Neural progenitor cell (in vitro differentiated cells): ENCODE measurements at regions not wholly inside any gene's neighbourhood (a gene's known extent, or its start where the extent isn't known, plus 50 kb on each side); places are given as distances from the start of the nearest gene placed in this dataset.

ENCODE experiments used
- DNase-seq: peaks from one replicate; pipeline ENCODE4 v3.0.0-alpha.2; 2016; ENCODE audit warnings: low spot score
- H2AFZ ChIP-seq: fragments of 200-600 bp; sonication (generic); replicated peaks from 2 replicates; pipeline ENCODE4 v1.6.1; 2016; ENCODE audit warnings: antibody characterized with exemption
- H3F3A ChIP-seq: fragments of 200-600 bp; sonication (generic); 2 replicates; pipeline ENCODE4 v1.6.1; 2016; ENCODE audit warnings: antibody characterized with exemption, low read depth
- H3K27ac ChIP-seq: fragments of 200-600 bp; sonication (generic); 2 replicates; pipeline ENCODE4 v1.5.1; 2016; ENCODE audit warnings: mild to moderate bottlenecking
- H3K27me3 ChIP-seq: fragments of 200-600 bp; sonication (generic); 2 replicates; pipeline ENCODE4 v1.6.1; 2016; ENCODE audit warnings: mild to moderate bottlenecking, moderate library complexity
- H3K36me3 ChIP-seq: fragments of 200-600 bp; sonication (generic); 2 replicates; pipeline ENCODE4 v1.5.1; 2016
- H3K4me1 ChIP-seq: fragments of 200-600 bp; sonication (generic); 2 replicates; pipeline ENCODE4 v1.6.1; 2016; ENCODE audit warnings: mixed run types
- H3K4me2 ChIP-seq: fragments of 200-600 bp; sonication (generic); 2 replicates; pipeline ENCODE4 v1.6.1; 2016
- H3K4me3 ChIP-seq: fragments of 200-600 bp; sonication (generic); 2 replicates; pipeline ENCODE4 v1.5.1; 2016
- H3K79me2 ChIP-seq: fragments of 200-600 bp; sonication (generic); 2 replicates; pipeline ENCODE4 v1.6.1; 2016; ENCODE audit warnings: low read depth
- H3K9ac ChIP-seq: fragments of 200-600 bp; sonication (generic); 2 replicates; pipeline ENCODE4 v1.6.1; 2016
- H3K9me3 ChIP-seq: fragments of 200-600 bp; sonication (generic); 2 replicates; pipeline ENCODE4 v1.5.1; 2016; ENCODE audit warnings: low read depth
- H4K20me1 ChIP-seq: fragments of 200-600 bp; sonication (generic); 2 replicates; pipeline ENCODE4 v1.6.1; 2016; ENCODE audit warnings: low read depth
- H3K27ac Mint-ChIP-seq: 3 replicates; pipeline ENCODE4 v1.8.0; 2021; ENCODE audit warnings: mixed read lengths
- H3K27me3 Mint-ChIP-seq: 2 replicates; pipeline ENCODE4 v1.8.0; 2022; ENCODE audit warnings: low read depth, mild to moderate bottlenecking, inconsistent platforms, moderate library complexity, mixed read lengths; ENCODE audit not compliant: insufficient read depth
- H3K36me3 Mint-ChIP-seq: 3 replicates; pipeline ENCODE4 v1.8.0; 2021; ENCODE audit warnings: mixed read lengths
- H3K4me1 Mint-ChIP-seq: 3 replicates; pipeline ENCODE4 v1.8.0; 2021; ENCODE audit warnings: mixed read lengths
- H3K4me3 Mint-ChIP-seq: 3 replicates; pipeline ENCODE4 v1.8.0; 2021; ENCODE audit warnings: mild to moderate bottlenecking, moderate library complexity, mixed read lengths
- H3K9me3 Mint-ChIP-seq: 3 replicates; pipeline ENCODE4 v1.8.0; 2020; ENCODE audit warnings: mixed read lengths
- EZH2 ChIP-seq: fragments of 200-600 bp; sonication (generic); IDR thresholded peaks from 2 replicates; pipeline ENCODE4 v1.6.1; 2017; ENCODE audit warnings: antibody characterized with exemption, mild to moderate bottlenecking, moderate library complexity
- EZH2phosphoT487 ChIP-seq: fragments of 200-600 bp; sonication (generic); IDR thresholded peaks from 2 replicates; pipeline ENCODE4 v1.6.1; 2017; ENCODE audit warnings: antibody characterized with exemption
- TF ChIP-seq, protein P1 (sequence below): fragments of 200-600 bp; sonication (generic); IDR thresholded peaks from 2 replicates; pipeline ENCODE4 v1.5.1; 2017; ENCODE audit warnings: antibody characterized with exemption, mild to moderate bottlenecking

GRCh38 chr9:99358668-99359067 is 136.6 kb downstream of the SEC61B start:
- H3K9me3 Mint-ChIP-seq, result no peaks in the 10 kb centered on the region
- H3K27me3 Mint-ChIP-seq, result peaks cover 8% of the 10 kb centered on the region
- Histone ChIP-seq H3K27ac (no peak overlapping the region), H3K36me3 (no peaks in the 10 kb centered on the region), H3K4me3 (no peak overlapping the region), H3K79me2 (no peaks in the 10 kb centered on the region), H3K27me3 (no peaks in the 10 kb centered on the region), H4K20me1 (no peaks in the 10 kb centered on the region), H3F3A (peaks cover 6% of the 10 kb centered on the region), H3K9me3 (no peaks in the 10 kb centered on the region), H3K9ac (no peak overlapping the region), H2AFZ (no peak overlapping the region), H3K4me2 (no peak overlapping the region), H3K4me1 (peaks cover 12% of the 10 kb centered on the region)
- no peak for DNase-seq
- no peak overlapping the region for H3K4me3 Mint-ChIP-seq
- TF ChIP-seq EZH2phosphoT487 (no peak), EZH2 (no peak)
- TF ChIP-seq, protein P1, sequence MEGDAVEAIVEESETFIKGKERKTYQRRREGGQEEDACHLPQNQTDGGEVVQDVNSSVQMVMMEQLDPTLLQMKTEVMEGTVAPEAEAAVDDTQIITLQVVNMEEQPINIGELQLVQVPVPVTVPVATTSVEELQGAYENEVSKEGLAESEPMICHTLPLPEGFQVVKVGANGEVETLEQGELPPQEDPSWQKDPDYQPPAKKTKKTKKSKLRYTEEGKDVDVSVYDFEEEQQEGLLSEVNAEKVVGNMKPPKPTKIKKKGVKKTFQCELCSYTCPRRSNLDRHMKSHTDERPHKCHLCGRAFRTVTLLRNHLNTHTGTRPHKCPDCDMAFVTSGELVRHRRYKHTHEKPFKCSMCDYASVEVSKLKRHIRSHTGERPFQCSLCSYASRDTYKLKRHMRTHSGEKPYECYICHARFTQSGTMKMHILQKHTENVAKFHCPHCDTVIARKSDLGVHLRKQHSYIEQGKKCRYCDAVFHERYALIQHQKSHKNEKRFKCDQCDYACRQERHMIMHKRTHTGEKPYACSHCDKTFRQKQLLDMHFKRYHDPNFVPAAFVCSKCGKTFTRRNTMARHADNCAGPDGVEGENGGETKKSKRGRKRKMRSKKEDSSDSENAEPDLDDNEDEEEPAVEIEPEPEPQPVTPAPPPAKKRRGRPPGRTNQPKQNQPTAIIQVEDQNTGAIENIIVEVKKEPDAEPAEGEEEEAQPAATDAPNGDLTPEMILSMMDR, result no peak
- peaks cover 5% of the 10 kb centered on the region for H3K4me1 Mint-ChIP-seq
- H3K27ac Mint-ChIP-seq, result no peak overlapping the region
- no peaks in the 10 kb centered on the region for H3K36me3 Mint-ChIP-seq

DNA sequence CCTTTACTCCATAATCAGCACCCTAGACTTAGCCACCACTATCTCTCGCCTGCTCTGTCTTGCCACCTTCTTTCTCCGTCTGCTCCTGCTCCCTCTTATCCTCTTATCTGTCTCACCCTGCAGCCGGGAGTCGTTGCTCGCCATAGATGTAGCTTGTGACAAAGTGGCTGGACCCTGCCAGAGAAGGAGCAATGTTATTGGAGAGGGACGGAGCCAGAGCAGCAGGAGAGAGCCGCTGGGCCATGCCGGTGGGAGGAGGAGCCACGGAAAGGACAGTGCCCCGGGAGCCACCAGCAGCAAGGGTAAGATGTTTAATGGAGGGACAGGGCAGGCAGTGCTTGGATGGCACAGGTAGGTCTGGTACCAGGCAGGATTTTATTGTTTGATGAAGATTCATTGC is 137.3 kb downstream of the SEC61B start:
- Histone ChIP-seq H3F3A (peaks cover 6% of the 10 kb centered on the region), H3K9ac (no peak overlapping the region), H3K36me3 (no peaks in the 10 kb centered on the region), H4K20me1 (no peaks in the 10 kb centered on the region), H3K4me2 (no peak overlapping the region), H3K27ac (no peak overlapping the region), H3K4me1 (peaks cover 12% of the 10 kb centered on the region), H3K4me3 (no peak overlapping the region), H3K9me3 (no peaks in the 10 kb centered on the region), H3K27me3 (no peaks in the 10 kb centered on the region), H3K79me2 (no peaks in the 10 kb centered on the region), H2AFZ (peak overlapping the region; percentile 79)
- Mint-ChIP-seq H3K4me1 (peaks cover 5% of the 10 kb centered on the region), H3K9me3 (no peaks in the 10 kb centered on the region), H3K27ac (no peak overlapping the region), H3K36me3 (no peaks in the 10 kb centered on the region), H3K4me3 (peak overlapping the region; percentile 8), H3K27me3 (peaks cover 8% of the 10 kb centered on the region)
- TF ChIP-seq EZH2 (no peak), EZH2phosphoT487 (no peak)
- TF ChIP-seq, protein P1, result no peak
- no peak for DNase-seq

GRCh38 chr9:99360026-99360425 is 137.9 kb downstream of the SEC61B start:
- no peak overlapping the region for H3K4me3 Mint-ChIP-seq
- H4K20me1 ChIP-seq, result no peaks in the 10 kb centered on the region
- TF ChIP-seq EZH2phosphoT487 (no peak), EZH2 (no peak)
- TF ChIP-seq, protein P1, result no peak

More at GRCh38 chr9:99360026-99360425, 137.9 kb downstream of the SEC61B start:
- Histone ChIP-seq H3K9me3 (no peaks in the 10 kb centered on the region), H3K4me2 (no peak overlapping the region), H3K79me2 (no peaks in the 10 kb centered on the region), H3K9ac (no peak overlapping the region), H3K4me3 (no peak overlapping the region), H3F3A (peaks cover 6% of the 10 kb centered on the region), H3K27ac (no peak overlapping the region), H3K27me3 (no peaks in the 10 kb centered on the region), H3K4me1 (peaks cover 12% of the 10 kb centered on the region), H3K36me3 (no peaks in the 10 kb centered on the region), H2AFZ (no peak overlapping the region)
- DNase-seq, result no peak
- no peak overlapping the region for H3K27ac Mint-ChIP-seq
- H3K27me3 Mint-ChIP-seq, result peaks cover 8% of the 10 kb centered on the region
- peaks cover 5% of the 10 kb centered on the region for H3K4me1 Mint-ChIP-seq
- H3K9me3 Mint-ChIP-seq, result no peaks in the 10 kb centered on the region
- no peaks in the 10 kb centered on the region for H3K36me3 Mint-ChIP-seq
